SK-N-SH treated with all-trans-retinoic acid at 6 μM for 48 hours (cell line): ENCODE measurements at regions not wholly inside any gene's neighbourhood (a gene's known extent, or its start where the extent isn't known, plus 50 kb on each side); places are given as distances from the start of the nearest gene placed in this dataset.

Experiments used
- CREB5 ChIP-seq: fragments of 250-450 bp; sonication (Bioruptor Pico); IDR thresholded peaks from 2 replicates; pipeline ENCODE4 v1.5.1; 2020; ENCODE audit warnings: low read depth, mild to moderate bottlenecking, moderate library complexity
- ISL1 ChIP-seq: fragments of 250-450 bp; sonication (Bioruptor Pico); IDR thresholded peaks from 2 replicates; pipeline ENCODE4 v2.1.2; 2022; ENCODE audit warnings: mild to moderate bottlenecking, moderate library complexity
- SNAI2 ChIP-seq: fragments of 250-450 bp; sonication (Bioruptor Pico); IDR thresholded peaks from 2 replicates; pipeline ENCODE4 v1.5.0; 2020; ENCODE audit warnings: mild to moderate bottlenecking, moderate library complexity
- TSHZ2 ChIP-seq: fragments of 250-450 bp; sonication (Bioruptor Pico); IDR thresholded peaks from 2 replicates; pipeline ENCODE4 v1.5.0; 2020; ENCODE audit warnings: mild to moderate bottlenecking, moderate library complexity

GRCh38 chr12:118689793-118690192 is 291.5 kb upstream of the SRRM4 start:
- TF ChIP-seq ISL1 (no peak), TSHZ2 (CRISPR knock-in tag) (no peak), CREB5 (CRISPR knock-in tag) (no peak), SNAI2 (no peak)
